ENCODE measurements at regions not wholly inside any gene's neighbourhood (a gene's known extent, or its start where the extent isn't known, plus 50 kb on each side); places are given as distances from the start of the nearest gene placed in this dataset.

DNA sequence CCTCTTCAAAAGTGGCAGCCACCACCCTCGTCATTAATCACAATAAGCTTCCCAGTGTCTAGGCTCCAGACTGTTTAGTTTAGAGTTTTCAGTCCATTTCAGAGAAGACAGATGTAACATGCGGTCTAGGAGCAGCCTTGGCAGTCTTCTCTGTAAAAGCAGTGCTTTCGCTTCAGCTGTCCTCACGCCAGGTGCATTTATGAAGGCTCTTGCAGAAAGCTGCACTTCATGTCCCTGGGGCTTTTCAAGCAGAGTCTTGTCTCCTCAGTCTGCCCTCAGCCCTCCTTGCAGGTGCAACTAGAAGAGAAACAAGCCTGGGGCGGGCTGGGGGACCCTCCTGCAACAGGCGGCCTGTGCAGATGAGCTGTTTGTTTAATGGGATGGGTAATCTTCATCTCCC lies 281.9 kb downstream of the DRD1 start:
- no peak for DNase-seq

DNA sequence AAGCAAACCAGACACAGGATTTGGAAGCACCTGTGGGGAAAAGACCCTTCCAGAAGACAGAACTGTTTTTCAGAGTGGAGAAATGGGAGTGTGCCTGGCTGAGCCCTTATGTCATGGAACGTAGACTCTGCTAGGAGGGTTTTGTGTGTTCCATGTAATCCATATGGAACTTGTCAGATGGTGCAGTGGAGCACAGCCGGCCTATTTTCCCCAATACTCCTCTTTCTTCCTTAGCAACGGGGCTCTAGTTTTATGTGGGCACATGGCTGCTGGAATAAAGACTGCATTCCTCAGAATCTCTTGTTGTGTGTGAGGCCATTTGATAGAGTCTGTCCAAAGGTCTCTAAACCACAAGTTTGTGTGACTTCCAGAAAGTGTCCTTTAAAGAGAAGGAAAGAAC lies 284.0 kb downstream of the DRD1 start:
- DNase-seq, result no peak

DNA sequence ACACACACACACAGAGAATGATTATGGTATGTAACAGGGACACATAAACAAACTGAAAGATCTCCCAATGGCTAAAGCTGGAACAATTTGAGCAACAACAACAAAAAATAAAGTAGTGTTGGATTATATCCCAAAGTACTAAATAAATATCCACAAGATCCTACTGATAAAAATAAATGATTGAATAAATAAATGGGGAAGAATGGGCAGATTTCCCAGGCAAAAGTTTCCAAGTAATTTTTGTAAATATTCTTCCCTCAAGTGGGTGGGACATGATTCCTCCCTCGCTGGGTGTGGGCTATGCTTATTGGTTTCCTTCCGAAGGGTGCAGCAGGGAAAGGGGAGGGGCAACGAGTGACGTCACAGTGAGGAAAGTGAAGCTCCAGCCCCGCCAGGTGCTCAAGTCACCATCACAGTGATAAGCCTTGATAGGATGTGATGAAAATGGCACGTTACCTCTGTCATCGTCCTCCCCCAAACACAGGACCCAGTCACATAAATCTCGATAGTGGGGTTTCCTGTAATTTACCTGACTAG lies 295.3 kb downstream of the DRD1 start:
- no peak for DNase-seq

DNA sequence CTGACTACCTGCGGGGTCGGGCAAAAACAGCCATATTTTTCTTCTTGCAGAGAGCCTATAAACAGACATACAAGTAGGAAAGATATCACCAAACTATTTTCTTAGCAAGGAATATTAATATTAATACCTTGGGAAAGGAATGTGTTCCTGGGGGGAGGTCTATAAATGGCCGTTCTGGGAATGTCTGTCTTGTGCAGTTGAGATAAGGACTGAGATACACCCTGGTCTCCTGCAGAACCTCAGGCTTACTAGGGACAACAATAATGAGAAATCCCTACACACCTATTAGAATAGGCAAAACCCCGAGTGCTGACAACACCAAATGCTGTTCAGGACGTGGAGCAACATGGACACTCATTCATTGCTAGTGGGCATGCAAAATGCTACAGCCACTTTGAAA lies 297.2 kb downstream of the DRD1 start:
- DNase-seq, result no peak

DNA sequence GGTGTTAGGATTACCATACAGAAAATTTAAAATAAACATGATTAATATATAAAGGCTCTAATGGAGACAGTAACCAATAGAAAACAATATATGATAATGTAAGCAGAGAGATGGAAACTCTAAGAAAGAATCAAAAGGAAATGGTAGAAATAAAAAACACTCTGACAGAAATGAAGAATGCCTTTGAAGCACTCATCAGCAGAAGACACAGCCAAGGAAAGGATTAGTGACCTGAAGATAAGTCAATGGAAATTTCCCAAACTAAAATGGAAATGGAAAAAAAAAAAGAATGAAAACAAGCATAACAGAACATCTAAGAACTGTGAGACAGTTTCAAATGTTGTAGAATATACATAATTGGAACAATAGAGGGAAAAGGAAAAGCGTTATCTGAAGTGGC lies 302.6 kb downstream of the DRD1 start:
- no peak for DNase-seq

DNA sequence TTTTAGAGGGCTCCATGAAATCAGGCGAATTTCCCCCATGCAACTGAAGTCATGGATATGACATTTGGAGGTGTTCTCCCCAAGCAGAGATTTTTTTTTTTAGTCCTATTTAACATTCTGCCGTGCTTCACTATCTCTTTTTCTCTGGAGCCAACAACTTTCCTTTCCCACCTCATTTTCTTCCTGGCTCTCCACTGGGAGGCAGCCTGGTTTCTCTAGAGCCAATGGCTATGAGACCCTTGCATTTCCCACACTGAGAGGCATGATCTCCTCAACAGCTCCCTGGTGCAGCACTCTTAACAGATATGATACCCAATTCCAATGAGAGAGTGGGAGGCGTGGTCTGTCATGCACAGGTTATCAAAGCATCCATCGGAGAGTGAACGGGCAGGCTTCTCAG lies 310.8 kb downstream of the DRD1 start:
- no peak for DNase-seq

DNA sequence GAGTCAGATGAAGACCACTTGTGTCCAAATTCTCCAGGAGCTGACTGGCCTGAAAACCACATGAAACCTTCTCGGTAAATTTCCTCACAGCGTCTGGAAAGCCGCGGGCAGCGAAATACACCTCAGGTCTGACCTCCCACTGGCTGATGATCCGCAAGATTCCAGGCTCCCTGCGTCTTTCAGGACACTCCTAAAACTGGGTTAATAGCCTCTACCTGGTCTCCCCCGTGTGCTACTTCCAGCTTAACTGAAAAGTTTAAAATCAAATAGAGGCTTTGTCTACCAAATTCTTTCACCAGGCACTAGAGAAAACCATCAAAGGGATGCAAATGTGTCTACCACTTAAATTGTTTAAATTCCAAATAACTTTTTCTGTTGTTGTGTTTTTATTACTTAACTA lies 312.6 kb downstream of the DRD1 start:
- DNase-seq, result no peak

DNA sequence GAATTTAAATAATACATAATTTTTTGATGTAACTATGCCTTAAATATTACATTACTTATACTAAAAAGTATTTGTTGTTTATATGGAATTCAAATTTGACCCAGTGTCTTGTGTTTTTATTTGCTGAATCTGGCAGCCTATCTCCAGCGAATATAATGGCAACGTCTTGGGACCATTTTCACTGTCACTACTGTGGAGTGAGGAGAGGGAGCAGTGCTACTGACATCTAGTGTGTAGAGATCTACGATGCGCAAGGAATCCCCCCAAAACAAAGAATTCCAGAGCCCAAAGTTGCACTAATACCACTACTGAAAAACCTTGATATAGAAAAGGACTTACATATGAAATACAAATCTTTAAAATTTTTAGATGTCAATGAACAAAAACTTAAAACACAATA lies 314.4 kb downstream of the DRD1 start:
- DNase-seq, result no peak

DNA sequence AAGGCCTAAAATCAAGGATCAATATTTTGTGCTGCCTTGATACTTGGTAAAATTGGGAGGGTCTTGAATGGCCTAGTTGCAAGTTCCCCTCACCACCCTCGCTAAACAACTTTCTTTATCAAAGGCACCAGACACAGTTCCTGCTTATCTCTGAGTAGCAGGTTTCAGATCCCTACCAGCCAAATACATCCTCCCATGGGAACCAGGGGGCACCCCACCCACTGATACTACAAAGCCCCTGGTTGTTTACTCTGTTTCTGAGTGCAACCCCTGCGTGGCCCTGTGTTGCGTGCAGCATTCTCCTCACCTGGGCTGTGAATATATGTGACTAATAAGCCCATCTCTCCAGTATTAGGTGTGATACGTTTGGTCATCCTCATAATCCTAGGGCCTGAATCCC lies 314.9 kb downstream of the DRD1 start:
- no peak for DNase-seq

DNA sequence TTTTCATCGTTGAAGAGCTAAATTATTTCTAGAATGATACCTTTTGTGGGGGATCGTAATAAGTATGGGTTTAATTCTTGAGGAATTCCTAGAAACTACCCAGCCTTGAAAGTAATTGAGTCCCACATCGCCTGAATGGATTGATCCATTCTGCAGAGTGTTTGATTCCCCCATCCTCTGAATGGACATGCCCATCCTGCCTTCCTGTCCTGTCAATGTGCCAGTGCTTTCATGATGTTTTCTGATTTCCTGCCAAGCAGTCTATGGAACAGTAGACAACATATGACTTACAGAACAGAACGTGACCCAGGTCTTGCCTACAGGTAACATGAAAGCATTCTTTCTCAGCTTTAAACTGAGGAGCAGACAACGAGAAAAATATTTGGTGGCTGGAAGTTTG lies 319.2 kb downstream of the DRD1 start:
- no peak for DNase-seq

DNA sequence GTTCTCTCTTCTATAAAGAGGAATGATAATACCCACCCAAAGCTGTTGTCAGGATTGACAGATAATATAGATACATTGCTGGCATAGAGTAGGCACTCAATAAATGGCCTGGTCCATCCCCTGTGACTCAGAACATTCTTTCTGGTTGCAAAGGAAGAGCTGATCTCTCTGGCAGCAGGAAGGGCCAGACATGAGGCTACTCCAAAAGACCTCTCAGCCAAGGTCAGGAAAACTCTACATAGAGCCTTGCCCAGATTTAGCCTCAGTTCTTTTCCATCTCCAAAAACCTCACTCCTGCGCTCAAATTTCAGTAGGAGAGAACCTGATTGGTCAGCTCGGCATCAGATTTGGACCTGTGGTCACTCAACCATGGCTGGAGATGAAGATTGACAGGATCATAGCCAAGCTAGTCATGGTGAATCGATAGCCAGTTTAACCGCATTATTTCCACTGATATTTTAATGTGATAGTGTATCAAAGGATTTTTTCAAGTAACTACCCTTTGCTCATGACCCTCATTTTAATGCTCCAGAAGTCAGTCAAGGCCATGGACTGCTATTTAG lies 319.6 kb downstream of the DRD1 start:
- no peak for DNase-seq

DNA sequence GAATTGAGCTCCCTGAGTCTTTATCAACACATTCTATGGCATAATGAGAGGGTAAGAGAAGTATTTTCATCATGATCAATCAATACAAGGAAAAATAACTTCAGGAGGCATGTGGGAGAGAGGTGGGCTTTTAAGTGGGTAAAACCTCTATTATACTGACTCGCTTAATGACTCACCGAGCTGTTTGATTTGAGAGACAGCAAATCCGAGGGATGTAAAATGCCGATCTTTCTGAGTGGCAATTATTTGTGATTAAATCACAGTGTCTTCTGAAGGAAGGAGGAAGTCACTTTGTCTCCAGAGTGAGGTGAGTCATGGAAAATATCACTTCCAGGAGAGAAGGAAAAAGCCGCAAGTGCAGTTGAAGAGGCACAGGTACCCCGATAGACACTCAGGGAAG lies 320.4 kb downstream of the DRD1 start:
- no peak for DNase-seq

DNA sequence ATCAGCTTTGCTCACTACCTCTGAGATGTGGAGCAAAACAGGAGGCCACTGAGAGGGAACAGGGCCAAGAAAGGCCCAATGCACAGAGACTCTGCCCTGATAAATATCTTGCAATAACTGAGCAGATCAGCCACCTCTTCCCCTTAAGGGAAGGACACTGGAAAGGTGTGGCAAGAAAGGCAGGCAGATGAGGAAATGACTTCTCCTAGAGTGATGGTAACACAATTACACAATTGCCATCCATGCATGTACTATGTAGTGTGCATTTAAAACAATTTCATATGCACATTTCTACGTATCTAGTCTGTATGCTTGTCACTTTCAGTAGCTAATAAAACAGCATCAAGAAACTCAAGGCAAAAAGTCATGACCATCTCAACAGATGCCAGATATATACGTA lies 322.5 kb downstream of the DRD1 start:
- DNase-seq, result no peak

DNA sequence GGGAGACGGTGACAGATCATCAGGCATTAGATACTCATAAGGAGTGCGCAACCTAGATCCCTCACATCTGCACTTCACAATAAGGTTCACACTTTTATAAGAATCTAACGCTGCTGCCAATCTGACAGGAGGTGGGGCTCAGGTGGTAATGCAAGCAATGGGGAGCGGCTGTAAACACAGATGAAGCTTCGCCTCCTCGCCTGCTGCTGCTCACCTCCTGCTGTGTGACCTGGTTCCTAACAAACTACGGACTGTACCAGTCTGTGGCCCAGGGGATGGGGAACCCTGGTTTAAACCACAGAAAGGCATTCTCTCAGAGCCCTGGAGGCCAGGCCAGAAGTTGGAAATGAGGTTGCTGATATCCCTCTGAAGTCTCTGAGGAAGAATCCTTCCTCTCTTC lies 323.6 kb downstream of the DRD1 start:
- DNase-seq, result no peak

DNA sequence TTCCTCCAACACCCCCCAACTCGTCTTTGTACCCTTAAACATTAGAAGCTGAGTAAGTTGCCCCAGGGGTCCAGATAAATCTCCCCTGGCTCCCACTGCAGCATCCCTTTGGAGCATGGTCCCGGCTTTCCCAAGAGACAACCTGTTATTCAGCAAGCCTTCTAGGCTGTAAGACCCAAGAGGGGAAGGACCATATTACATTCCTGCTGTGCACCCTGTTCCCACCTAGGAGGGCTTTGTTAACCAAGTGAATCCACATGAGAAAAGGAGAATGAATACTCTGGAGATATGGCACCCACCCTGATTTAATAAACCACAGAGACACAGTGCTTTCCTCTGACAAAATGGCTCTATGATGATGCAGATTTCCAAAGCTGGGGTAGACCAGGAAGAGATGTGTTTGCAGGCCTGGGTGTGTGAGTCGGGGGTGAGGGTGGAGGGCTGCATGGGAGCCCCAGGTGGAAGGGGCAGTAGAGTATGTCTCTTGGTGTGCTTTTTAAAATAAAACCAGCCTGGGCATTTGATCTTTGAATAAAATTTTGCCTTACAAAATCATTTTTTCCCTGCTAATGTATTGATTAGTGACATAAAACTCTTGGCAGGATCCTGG lies 325.2 kb downstream of the DRD1 start:
- DNase-seq, result no peak

DNA sequence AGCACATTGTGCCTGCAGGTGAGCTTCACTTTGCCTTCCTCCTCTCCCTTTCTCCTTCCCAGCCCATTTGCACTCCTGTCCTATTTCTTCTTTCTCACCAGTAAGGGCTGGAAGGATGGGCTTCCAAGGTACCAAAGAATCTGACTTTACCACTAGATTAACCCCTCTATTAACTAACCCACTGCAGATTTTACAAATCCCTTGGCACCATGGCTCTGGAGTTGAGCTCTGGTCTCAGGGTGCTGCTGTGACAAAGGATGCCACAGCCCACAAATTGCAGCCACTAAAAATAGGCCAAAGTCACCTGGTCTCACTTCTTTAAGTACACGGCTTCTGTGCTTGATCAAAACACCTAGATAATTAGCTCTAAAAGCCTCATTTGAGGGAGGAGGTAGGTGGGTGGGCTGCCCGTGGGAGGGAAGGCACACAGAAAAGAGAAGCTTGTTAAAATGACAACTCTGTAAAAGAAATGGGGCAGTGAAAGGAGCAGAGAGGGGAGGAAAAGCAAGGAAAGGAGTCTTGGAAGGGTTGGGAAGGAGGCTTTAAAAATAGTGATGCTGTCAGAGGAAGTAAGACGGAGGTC lies 327.4 kb downstream of the DRD1 start:
- no peak for DNase-seq

DNA sequence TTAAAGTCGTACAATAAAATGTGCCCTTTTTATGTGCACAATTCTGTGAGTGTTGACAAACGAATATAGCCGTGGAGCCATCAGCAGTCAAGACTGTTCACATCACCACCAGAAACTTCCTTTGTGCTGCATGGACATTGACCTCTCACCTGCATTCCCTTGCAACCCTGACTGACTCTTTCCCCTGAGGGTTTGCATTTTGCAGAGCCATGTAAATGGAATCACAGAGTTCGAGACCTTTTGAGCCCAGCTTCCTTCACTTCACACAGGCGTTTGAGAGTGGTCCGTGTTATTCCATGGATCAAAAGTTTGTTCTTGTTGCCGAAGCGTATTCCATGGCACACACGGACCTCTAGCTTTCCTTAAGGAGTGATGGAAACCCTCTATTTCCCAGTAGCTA lies 328.2 kb downstream of the DRD1 start:
- no peak for DNase-seq

DNA sequence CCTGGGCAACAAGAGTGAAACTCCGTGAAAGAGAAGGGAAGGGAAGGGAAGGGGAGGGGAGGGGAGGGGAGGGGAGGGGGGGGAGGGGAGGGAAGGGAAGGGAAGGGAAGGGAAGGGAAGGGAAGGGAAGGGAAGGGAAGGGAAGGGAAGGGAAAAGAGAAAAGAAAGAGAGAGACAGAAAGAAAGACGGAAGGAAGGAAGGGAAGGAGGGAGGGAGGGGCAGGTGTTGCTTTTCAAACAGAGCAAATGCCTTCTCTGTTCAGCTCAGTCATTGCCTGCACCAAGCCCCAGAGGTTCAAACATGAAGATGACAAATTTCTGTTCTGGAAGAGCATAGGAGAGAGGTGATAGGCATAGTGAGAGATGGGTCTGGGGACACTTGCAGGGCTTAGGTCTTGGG lies 330.0 kb downstream of the DRD1 start:
- no peak for DNase-seq

DNA sequence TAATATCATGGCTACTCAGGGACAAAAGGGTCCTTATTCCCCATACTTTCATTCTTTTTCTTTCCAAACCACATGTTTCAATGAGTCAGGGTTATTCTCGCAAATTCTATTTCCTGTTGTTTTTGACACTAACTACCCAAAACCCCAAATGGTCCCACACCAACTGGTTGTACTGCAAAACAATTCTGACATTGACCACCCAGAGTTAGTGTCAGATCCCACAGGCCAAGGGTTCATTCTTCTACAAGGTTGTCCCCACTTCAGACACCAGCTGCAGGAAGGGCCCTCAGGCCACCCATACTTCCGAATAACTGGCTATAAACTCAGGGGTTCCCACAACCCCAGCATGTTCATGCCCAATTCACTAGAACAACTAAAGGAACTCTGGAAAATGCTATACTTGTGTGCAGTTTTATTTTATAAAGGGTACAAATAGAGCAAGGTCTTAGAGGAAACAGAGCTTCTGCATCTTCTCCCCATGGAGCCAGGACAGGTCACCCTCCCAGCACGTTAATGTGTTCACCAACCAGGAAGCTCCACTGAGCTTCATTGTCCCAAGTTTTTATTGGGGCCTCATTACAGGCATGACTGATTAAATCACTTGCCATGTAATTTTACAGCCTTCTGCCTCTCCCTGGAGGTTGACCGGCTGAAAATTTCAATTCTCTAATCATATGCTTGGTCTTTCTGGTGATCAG lies 334.8 kb downstream of the DRD1 start:
- no peak for DNase-seq

DNA sequence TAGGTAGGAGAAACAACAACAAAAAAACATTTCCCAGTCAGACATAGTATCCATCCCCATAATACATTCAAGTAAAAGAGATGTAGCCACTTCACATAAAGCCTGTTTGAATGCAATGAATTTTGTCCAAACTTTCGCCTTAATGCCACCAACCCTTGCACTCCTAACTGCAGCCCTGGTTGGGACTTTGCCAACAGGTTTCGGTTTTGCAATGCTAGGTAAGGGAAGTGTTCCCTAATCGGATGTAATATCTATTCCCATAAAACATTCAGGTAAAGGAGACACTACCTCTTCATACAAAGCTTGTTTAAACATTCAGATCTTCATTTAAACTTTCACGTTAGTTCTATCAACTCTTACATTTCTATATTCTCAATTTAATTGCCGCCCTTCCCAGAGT lies 336.1 kb downstream of the DRD1 start:
- no peak for DNase-seq

DNA sequence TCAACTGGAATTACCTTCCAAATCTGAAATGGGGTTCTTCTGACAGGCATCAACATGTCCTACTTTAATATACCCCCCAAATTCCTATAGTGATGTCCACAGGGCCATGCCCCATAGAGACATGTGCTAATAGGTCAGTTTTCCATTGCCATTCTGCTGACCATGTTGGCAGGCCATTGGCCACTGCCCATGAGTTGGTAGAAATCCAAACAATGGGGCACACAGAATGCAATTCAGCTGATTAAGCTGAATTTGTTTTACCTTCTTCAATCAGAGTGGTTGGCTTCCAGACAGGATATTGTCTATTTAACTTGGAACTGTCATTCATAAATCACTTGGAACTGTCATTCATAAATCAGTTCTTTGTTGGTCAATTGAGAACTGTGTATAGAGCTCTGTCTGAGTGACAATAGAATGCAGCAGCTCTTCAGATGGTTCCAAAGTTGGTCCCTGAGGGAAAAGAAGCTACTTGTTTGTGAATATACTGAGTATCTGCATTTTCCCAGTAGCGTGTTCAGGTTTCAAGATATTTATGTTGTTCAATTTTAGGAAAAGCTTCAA lies 336.9 kb downstream of the DRD1 start:
- DNase-seq, result no peak

DNA sequence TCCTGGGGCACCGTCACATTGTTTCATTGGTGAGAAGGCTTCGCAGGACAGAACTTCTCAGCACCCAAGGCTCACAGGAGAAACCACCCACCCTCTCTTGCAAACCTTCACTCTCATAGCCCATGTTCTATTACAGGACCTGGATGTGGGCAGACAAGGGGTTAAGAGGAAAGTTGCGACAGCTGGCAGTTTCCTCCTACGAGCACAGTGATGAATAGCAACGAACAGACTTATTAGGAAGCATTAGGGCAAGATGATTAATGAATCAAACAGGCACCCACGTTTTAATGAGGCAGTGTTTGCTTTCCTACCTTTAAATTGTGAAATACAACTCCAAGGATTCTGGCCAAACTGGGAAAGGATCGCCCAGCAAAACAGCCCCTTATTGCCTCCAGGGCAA lies 339.3 kb downstream of the DRD1 start:
- DNase-seq, result no peak

DNA sequence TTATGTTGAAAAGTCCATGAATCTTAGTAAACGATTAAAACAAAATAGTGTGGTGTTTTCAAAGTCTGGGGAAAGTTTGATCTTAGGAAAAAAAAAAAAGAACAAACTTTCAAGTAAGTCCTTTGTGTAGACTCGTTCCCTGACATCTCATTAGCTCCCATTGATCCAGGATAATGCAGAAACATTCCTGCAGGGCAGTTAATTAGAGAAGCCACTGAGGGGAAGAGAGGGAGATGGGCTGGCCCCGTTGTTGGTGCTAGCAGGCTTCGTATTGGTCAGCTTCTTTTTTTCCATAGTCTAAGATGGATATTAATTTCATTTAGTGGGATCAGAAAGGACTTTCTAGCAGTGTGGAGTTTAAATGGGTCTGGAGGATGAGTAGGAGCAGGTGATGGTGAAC lies 340.2 kb downstream of the DRD1 start:
- no peak for DNase-seq

DNA sequence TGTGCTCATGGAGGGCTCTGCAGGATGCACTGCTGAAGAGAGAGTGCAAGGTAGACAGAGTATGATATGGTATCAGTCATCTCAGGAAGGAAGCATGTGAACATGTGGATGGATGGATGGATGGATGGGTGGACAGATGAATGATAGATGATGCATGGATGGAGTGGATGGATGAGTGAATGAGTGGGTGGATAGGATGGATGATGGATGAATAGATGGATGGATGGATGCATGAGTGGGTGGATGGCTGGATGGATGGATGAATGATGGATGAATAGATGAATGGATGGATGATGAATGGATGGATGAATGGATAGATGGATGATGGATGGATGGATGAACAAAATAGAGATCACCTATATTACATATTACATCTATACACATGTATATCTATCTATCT lies 341.3 kb downstream of the DRD1 start:
- no peak for DNase-seq
